IMR-90 (cell line): ENCODE measurements at regions not wholly inside any gene's neighbourhood (a gene's known extent, or its start where the extent isn't known, plus 50 kb on each side); places are given as distances from the start of the nearest gene placed in this dataset.

Source experiments
- ATAC-seq: fragments of 200-7000 bp; cut with Tn5 transposase; 2 replicates; pipeline ENCODE4 v1.9.1; 2020; ENCODE audit warnings: low read depth, mild to moderate bottlenecking, moderate library complexity
- BruUV-seq: library from RNA; stranded (reverse); fragments of 400-500 nt; replicated peaks from 2 replicates; lab custom pipeline; 2021; lab: Mats Ljungman, UMichigan
- CTCF ChIA-PET: fragments of 300-600 bp; formaldehyde crosslinking; extraction: SDS; loops from one replicate; lab custom pipeline; 2021; ENCODE audit warnings: antibody characterized with exemption; lab: Yijun Ruan, JAX
- POLR2A ChIA-PET: fragments of 300-600 bp; sonication (Branson Sonifier 250); formaldehyde crosslinking; loops from one replicate; lab custom pipeline; 2022; ENCODE audit warnings: antibody characterized with exemption; ENCODE audit not compliant: unreplicated experiment; lab: Charles Lee
- DNase-seq: peaks from one replicate; pipeline ENCODE4 v3.0.0; 2013
- H2AFZ ChIP-seq: replicated peaks from 2 replicates; pipeline ENCODE3; 2013; ENCODE audit warnings: low read length, mild to moderate bottlenecking; ENCODE audit not compliant: poor library complexity
- H2AK5ac ChIP-seq: 2 replicates; pipeline ENCODE4 v1.6.1; 2013; ENCODE audit warnings: low read depth, low read length, inconsistent platforms
- H2AK9ac ChIP-seq: replicated peaks from 2 replicates; pipeline ENCODE3; 2013; ENCODE audit warnings: mild to moderate bottlenecking, low read depth, low read length, moderate library complexity; ENCODE audit not compliant: poor library complexity
- H2BK120ac ChIP-seq: 2 replicates; pipeline ENCODE4 v1.6.1; 2013; ENCODE audit warnings: low read depth, low read length, inconsistent platforms
- H2BK15ac ChIP-seq: 3 replicates; pipeline ENCODE4 v1.6.1; 2013; ENCODE audit warnings: low read depth, low read length, inconsistent platforms
- H2BK20ac ChIP-seq: 2 replicates; pipeline ENCODE4 v1.6.1; 2013; ENCODE audit warnings: low read depth, mild to moderate bottlenecking, inconsistent platforms, low read length, moderate library complexity
- H2BK5ac ChIP-seq: 2 replicates; pipeline ENCODE4 v1.6.1; 2013; ENCODE audit warnings: mild to moderate bottlenecking, low read depth, low read length, inconsistent platforms; ENCODE audit not compliant: poor library complexity, severe bottlenecking
- H3K14ac ChIP-seq: replicated peaks from 2 replicates; pipeline ENCODE4 v1.6.1; 2013; ENCODE audit warnings: low read depth, low read length, inconsistent platforms
- H3K18ac ChIP-seq: 2 replicates; pipeline ENCODE4 v1.6.1; 2013; ENCODE audit warnings: low read depth, low read length, control low read depth
- H3K23ac ChIP-seq: 2 replicates; pipeline ENCODE4 v1.6.1; 2013; ENCODE audit warnings: low read depth, low read length, inconsistent platforms
- H3K27ac ChIP-seq: 2 replicates; pipeline ENCODE4 v1.5.1; 2013; ENCODE audit warnings: mild to moderate bottlenecking, control low read depth, low read length; ENCODE audit not compliant: insufficient read depth
- H3K27me3 ChIP-seq: 2 replicates; pipeline ENCODE4 v1.6.1; 2013; ENCODE audit warnings: low read length; ENCODE audit not compliant: control insufficient read depth, insufficient read depth
- H3K36me3 ChIP-seq: 2 replicates; pipeline ENCODE4 v1.6.1; 2013; ENCODE audit warnings: low read length, mixed read lengths; ENCODE audit not compliant: control insufficient read depth, insufficient read depth
- H3K4ac ChIP-seq: 2 replicates; pipeline ENCODE4 v1.6.1; 2013; ENCODE audit warnings: low read depth, low read length, inconsistent platforms
- H3K4me1 ChIP-seq: 2 replicates; pipeline ENCODE4 v1.6.1; 2013; ENCODE audit warnings: low read length, mixed read lengths; ENCODE audit not compliant: control insufficient read depth, insufficient read depth
- H3K4me2 ChIP-seq: 2 replicates; pipeline ENCODE4 v1.6.1; 2013; ENCODE audit warnings: low read depth, mild to moderate bottlenecking, control low read depth, low read length, moderate library complexity
- H3K4me3 ChIP-seq: 2 replicates; pipeline ENCODE4 v1.5.1; 2013; ENCODE audit warnings: low read depth, mild to moderate bottlenecking, control low read depth, low read length, moderate library complexity; ENCODE audit not compliant: insufficient read depth
- H3K56ac ChIP-seq: 2 replicates; pipeline ENCODE4 v1.6.1; 2013; ENCODE audit warnings: low read length, inconsistent platforms; ENCODE audit not compliant: insufficient read depth; ENCODE audit errors: extremely low read depth
- H3K79me1 ChIP-seq, 2 experiments: 2 replicates each; pipeline ENCODE4 v1.6.1; 2013; ENCODE audit warnings: low read length in 2 of 2, inconsistent platforms in 1 of 2, low read depth in 1 of 2
- H3K9ac ChIP-seq: 2 replicates; pipeline ENCODE4 v1.6.1; 2013; ENCODE audit warnings: low read depth, low read length, control low read depth
- H3K9me1 ChIP-seq: 2 replicates; pipeline ENCODE4 v1.6.1; 2013; ENCODE audit warnings: low read length, inconsistent platforms; ENCODE audit not compliant: insufficient read depth
- H3K9me3 ChIP-seq: 2 replicates; pipeline ENCODE4 v1.6.1; 2013; ENCODE audit warnings: low read length; ENCODE audit not compliant: control insufficient read depth, insufficient read depth
- H4K20me1 ChIP-seq: 2 replicates; pipeline ENCODE4 v1.6.1; 2013; ENCODE audit warnings: low read length, inconsistent platforms; ENCODE audit not compliant: insufficient read depth
- H4K5ac ChIP-seq: 2 replicates; pipeline ENCODE4 v1.6.1; 2013; ENCODE audit warnings: mild to moderate bottlenecking, low read depth, low read length, control low read depth
- H4K8ac ChIP-seq, 2 experiments: 2 replicates each; pipeline ENCODE4 v1.6.1; 2013; ENCODE audit warnings: low read depth in 2 of 2, low read length in 2 of 2, control low read depth in 1 of 2, inconsistent platforms in 1 of 2
- H4K91ac ChIP-seq: 2 replicates; pipeline ENCODE4 v1.6.1; 2013; ENCODE audit warnings: low read depth, low read length, inconsistent platforms; ENCODE audit not compliant: insufficient read depth
- RFX5 ChIP-seq: IDR thresholded peaks from 2 replicates; pipeline ENCODE4 v1.8.0; 2012; ENCODE audit warnings: low read depth, mild to moderate bottlenecking, low read length, moderate library complexity
- dilution Hi-C: fragments of 300-500 bp; cut with HindIII; formaldehyde crosslinking; loops from one replicate; pipeline ENCODE4 v1.14.3; 2018; ENCODE audit warnings: low sequenced_read_pairs; ENCODE audit not compliant: unreplicated experiment
- in situ Hi-C: fragments of 300-500 bp; cut with MboI; formaldehyde crosslinking; loops from 3 replicates; pipeline ENCODE4 v1.14.3; 2019; ENCODE audit warnings: low sequenced_read_pairs, inconsistent platforms, mixed read lengths
- intact Hi-C: fragments of 100-400 bp; cut with micrococcal nuclease; formaldehyde crosslinking; loops from 2 replicates; pipeline ENCODE4 v1.10.0; 2022

DNA sequence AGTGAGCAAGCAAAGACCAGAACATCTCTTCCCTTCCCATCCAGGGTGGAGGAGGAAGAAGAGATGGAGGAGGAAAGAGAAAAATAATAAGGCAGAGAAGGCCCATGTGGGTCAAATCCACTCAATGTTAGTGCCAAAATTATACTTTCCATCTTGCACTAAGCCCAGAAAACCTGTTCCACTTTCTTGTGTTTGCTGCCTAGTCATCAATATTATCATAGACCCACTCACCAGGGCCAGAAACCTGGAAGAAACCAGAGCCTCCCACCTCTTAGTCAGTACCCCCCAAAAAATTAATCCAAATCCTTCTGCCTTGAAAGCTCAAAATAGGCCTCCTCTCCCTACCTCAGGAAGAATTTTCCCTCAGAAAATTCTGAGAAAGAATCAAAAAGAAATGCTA lies 171.1 kb downstream of the SOD2 start:
- no peak overlapping the region for H4K91ac ChIP-seq
- H3K4ac ChIP-seq: no peak overlapping the region
- H3K4me3 ChIP-seq: no peak overlapping the region
- H3K9me1 ChIP-seq: no peaks in the 10 kb centered on the region
- H4K5ac ChIP-seq: no peak overlapping the region
- H3K9ac ChIP-seq: no peak overlapping the region
- H3K23ac ChIP-seq: no peak overlapping the region
- no peak overlapping the region for H3K14ac ChIP-seq
- H2AK5ac ChIP-seq: no peak overlapping the region
- no peak overlapping the region for H3K27ac ChIP-seq
- TF ChIP-seq RFX5: no peak
- no peaks in the 10 kb centered on the region for H3K79me1 ChIP-seq
- no peak for ATAC-seq
- H2BK5ac ChIP-seq: no peak overlapping the region
- H2BK120ac ChIP-seq: no peak overlapping the region
- H4K20me1 ChIP-seq: no peaks in the 10 kb centered on the region
- dilution Hi-C loops (no loop called here), in situ Hi-C loops (no loop called here), intact Hi-C loops (no loop called here)
- no peak overlapping the region for H2BK20ac ChIP-seq
- H2AFZ ChIP-seq: no peak overlapping the region
- no peak overlapping the region for H3K18ac ChIP-seq
- no peaks in the 10 kb centered on the region for H3K9me3 ChIP-seq
- no peak overlapping the region for H2BK15ac ChIP-seq
- no peak overlapping the region for H4K8ac ChIP-seq
- ChIA-PET CTCF (no interaction called here), POLR2A (no interaction called here)
- no peaks in the 10 kb centered on the region for H3K36me3 ChIP-seq
- no TSS peak for BruUV-seq
- no peaks in the 10 kb centered on the region for H3K4me1 ChIP-seq
- no peak overlapping the region for H2AK9ac ChIP-seq
- H3K56ac ChIP-seq: no peak overlapping the region
- H3K4me2 ChIP-seq: no peak overlapping the region
- no peak for DNase-seq
- H3K27me3 ChIP-seq: no peaks in the 10 kb centered on the region; the same call in 1 of the 2 replicates
